ENCODE measurements at regions not wholly inside any gene's neighbourhood (a gene's known extent, or its start where the extent isn't known, plus 50 kb on each side); places are given as distances from the start of the nearest gene placed in this dataset.

- H3K4me1 ChIP-seq (ENCODE audit: control insufficient read depth, insufficient read depth, low read length): no peaks in the 10 kb centered on the region
- H3K27ac ChIP-seq (ENCODE audit: low read length): no peak overlapping the region
- H3K4me3 ChIP-seq (ENCODE audit: low read length in 2 of 2): no peak overlapping the region
- no peaks in the 10 kb centered on the region for H3K9me3 ChIP-seq (ENCODE audit: control insufficient read depth in 2 of 2, low read length in 2 of 2)
- H3K9ac ChIP-seq (ENCODE audit: low read length in 2 of 2): no peak overlapping the region
- no peaks in the 10 kb centered on the region for H3K36me3 ChIP-seq (ENCODE audit: control insufficient read depth in 2 of 2, insufficient read depth in 2 of 2, low read length in 2 of 2)
- no peaks in the 10 kb centered on the region for H3K27me3 ChIP-seq (ENCODE audit: control insufficient read depth in 1 of 2, insufficient read depth in 2 of 2, low read length in 2 of 2)
These were observed 162.1 kb upstream of the MPHOSPH6 start for GRCh38 chr16:82331974-82332750.

GRCh38 chr16:82331397-82331796 lies 161.4 kb upstream of the MPHOSPH6 start:
- H3K27ac ChIP-seq (ENCODE audit: low read length): no peak overlapping the region
- H3K4me1 ChIP-seq (ENCODE audit: control insufficient read depth, insufficient read depth, low read length): no peaks in the 10 kb centered on the region
- H3K9ac ChIP-seq (ENCODE audit: low read length in 2 of 2): no peak overlapping the region
- no peaks in the 10 kb centered on the region for H3K36me3 ChIP-seq (ENCODE audit: control insufficient read depth in 2 of 2, insufficient read depth in 2 of 2, low read length in 2 of 2)
- no peaks in the 10 kb centered on the region for H3K27me3 ChIP-seq (ENCODE audit: control insufficient read depth in 1 of 2, insufficient read depth in 2 of 2, low read length in 2 of 2)
- H3K4me3 ChIP-seq (ENCODE audit: low read length in 2 of 2): no peak overlapping the region
- no peaks in the 10 kb centered on the region for H3K9me3 ChIP-seq (ENCODE audit: control insufficient read depth in 2 of 2, low read length in 2 of 2)

GRCh38 chr16:82329504-82330192 lies 159.6 kb upstream of the MPHOSPH6 start:
- Histone ChIP-seq H3K27ac (ENCODE audit: low read length) (no peak overlapping the region), H3K27me3 (ENCODE audit: control insufficient read depth in 1 of 2, insufficient read depth in 2 of 2, low read length in 2 of 2) (no peaks in the 10 kb centered on the region), H3K4me1 (ENCODE audit: control insufficient read depth, insufficient read depth, low read length) (no peaks in the 10 kb centered on the region), H3K36me3 (ENCODE audit: control insufficient read depth in 2 of 2, insufficient read depth in 2 of 2, low read length in 2 of 2) (no peaks in the 10 kb centered on the region), H3K9ac (ENCODE audit: low read length in 2 of 2) (no peak overlapping the region), H3K4me3 (ENCODE audit: low read length in 2 of 2) (no peak overlapping the region), H3K9me3 (ENCODE audit: control insufficient read depth in 2 of 2, low read length in 2 of 2) (no peaks in the 10 kb centered on the region)

- Histone ChIP-seq H3K27ac (ENCODE audit: low read length) (no peak overlapping the region), H3K4me1 (ENCODE audit: control insufficient read depth, insufficient read depth, low read length) (no peaks in the 10 kb centered on the region), H3K36me3 (ENCODE audit: control insufficient read depth in 2 of 2, insufficient read depth in 2 of 2, low read length in 2 of 2) (no peaks in the 10 kb centered on the region), H3K9ac (ENCODE audit: low read length in 2 of 2) (no peak overlapping the region), H3K4me3 (ENCODE audit: low read length in 2 of 2) (no peak overlapping the region), H3K27me3 (ENCODE audit: control insufficient read depth in 1 of 2, insufficient read depth in 2 of 2, low read length in 2 of 2) (no peaks in the 10 kb centered on the region), H3K9me3 (ENCODE audit: control insufficient read depth in 2 of 2, low read length in 2 of 2) (peaks cover 0 to 4% of the 10 kb centered on the region in 2 donors)
These were observed 159.0 kb upstream of the MPHOSPH6 start for GRCh38 chr16:82328881-82329469.

GRCh38 chr16:82323171-82323570 lies 153.1 kb upstream of the MPHOSPH6 start:
- Histone ChIP-seq H3K4me3 (ENCODE audit: low read length in 2 of 2) (no peak overlapping the region), H3K36me3 (ENCODE audit: control insufficient read depth in 2 of 2, insufficient read depth in 2 of 2, low read length in 2 of 2) (no peaks in the 10 kb centered on the region), H3K27me3 (ENCODE audit: control insufficient read depth in 1 of 2, insufficient read depth in 2 of 2, low read length in 2 of 2) (no peaks in the 10 kb centered on the region), H3K9ac (ENCODE audit: low read length in 2 of 2) (no peak overlapping the region), H3K9me3 (ENCODE audit: control insufficient read depth in 2 of 2, low read length in 2 of 2) (peaks cover 0 to 6% of the 10 kb centered on the region in 2 donors), H3K4me1 (ENCODE audit: control insufficient read depth, insufficient read depth, low read length) (no peaks in the 10 kb centered on the region), H3K27ac (ENCODE audit: low read length) (no peak overlapping the region)

GRCh38 chr16:82322177-82322576 lies 152.2 kb upstream of the MPHOSPH6 start:
- Histone ChIP-seq H3K4me3 (ENCODE audit: low read length in 2 of 2) (no peak overlapping the region), H3K27ac (ENCODE audit: low read length) (no peak overlapping the region), H3K9ac (ENCODE audit: low read length in 2 of 2) (no peak overlapping the region), H3K36me3 (ENCODE audit: control insufficient read depth in 2 of 2, insufficient read depth in 2 of 2, low read length in 2 of 2) (no peaks in the 10 kb centered on the region), H3K4me1 (ENCODE audit: control insufficient read depth, insufficient read depth, low read length) (peaks cover 4% of the 10 kb centered on the region), H3K27me3 (ENCODE audit: control insufficient read depth in 1 of 2, insufficient read depth in 2 of 2, low read length in 2 of 2) (no peaks in the 10 kb centered on the region), H3K9me3 (ENCODE audit: control insufficient read depth in 2 of 2, low read length in 2 of 2) (peaks cover 0 to 6% of the 10 kb centered on the region in 2 donors)

GRCh38 chr16:82319038-82319437 lies 149.0 kb upstream of the MPHOSPH6 start:
- no peak overlapping the region for H3K4me3 ChIP-seq (ENCODE audit: low read length in 2 of 2)
- H3K27ac ChIP-seq (ENCODE audit: low read length): no peak overlapping the region
- H3K27me3 ChIP-seq (ENCODE audit: control insufficient read depth in 1 of 2, insufficient read depth in 2 of 2, low read length in 2 of 2): no peaks in the 10 kb centered on the region
- peaks cover 4% of the 10 kb centered on the region for H3K4me1 ChIP-seq (ENCODE audit: control insufficient read depth, insufficient read depth, low read length)
- no peak overlapping the region for H3K9ac ChIP-seq (ENCODE audit: low read length in 2 of 2)
- no peaks in the 10 kb centered on the region for H3K36me3 ChIP-seq (ENCODE audit: control insufficient read depth in 2 of 2, insufficient read depth in 2 of 2, low read length in 2 of 2)
- H3K9me3 ChIP-seq (ENCODE audit: control insufficient read depth in 2 of 2, low read length in 2 of 2): peaks cover 0 to 2% of the 10 kb centered on the region in 2 donors

GRCh38 chr16:82317411-82318167 lies 147.6 kb upstream of the MPHOSPH6 start:
- H3K9me3 ChIP-seq (ENCODE audit: control insufficient read depth in 2 of 2, low read length in 2 of 2): no peaks in the 10 kb centered on the region
- H3K4me1 ChIP-seq (ENCODE audit: control insufficient read depth, insufficient read depth, low read length): peaks cover 4% of the 10 kb centered on the region
- H3K27ac ChIP-seq (ENCODE audit: low read length): no peak overlapping the region
- no peak overlapping the region for H3K4me3 ChIP-seq (ENCODE audit: low read length in 2 of 2)
- no peak overlapping the region for H3K9ac ChIP-seq (ENCODE audit: low read length in 2 of 2)
- H3K36me3 ChIP-seq (ENCODE audit: control insufficient read depth in 2 of 2, insufficient read depth in 2 of 2, low read length in 2 of 2): no peaks in the 10 kb centered on the region
- no peaks in the 10 kb centered on the region for H3K27me3 ChIP-seq (ENCODE audit: control insufficient read depth in 1 of 2, insufficient read depth in 2 of 2, low read length in 2 of 2)

GRCh38 chr16:82313754-82314153 lies 143.7 kb upstream of the MPHOSPH6 start:
- H3K27ac ChIP-seq (ENCODE audit: low read length): no peak overlapping the region
- no peak overlapping the region for H3K4me3 ChIP-seq (ENCODE audit: low read length in 2 of 2)
- H3K27me3 ChIP-seq (ENCODE audit: control insufficient read depth in 1 of 2, insufficient read depth in 2 of 2, low read length in 2 of 2): no peaks in the 10 kb centered on the region
- no peaks in the 10 kb centered on the region for H3K36me3 ChIP-seq (ENCODE audit: control insufficient read depth in 2 of 2, insufficient read depth in 2 of 2, low read length in 2 of 2)
- no peaks in the 10 kb centered on the region for H3K9me3 ChIP-seq (ENCODE audit: control insufficient read depth in 2 of 2, low read length in 2 of 2)
- no peak overlapping the region for H3K9ac ChIP-seq (ENCODE audit: low read length in 2 of 2)
- H3K4me1 ChIP-seq (ENCODE audit: control insufficient read depth, insufficient read depth, low read length): peaks cover 4% of the 10 kb centered on the region

- no peak overlapping the region for H3K27ac ChIP-seq (ENCODE audit: low read length)
These were observed 141.5 kb upstream of the MPHOSPH6 start for GRCh38 chr16:82311528-82311927.

More at GRCh38 chr16:82311528-82311927, 141.5 kb upstream of the MPHOSPH6 start:
- H3K27me3 ChIP-seq (ENCODE audit: control insufficient read depth in 1 of 2, insufficient read depth in 2 of 2, low read length in 2 of 2): no peaks in the 10 kb centered on the region
- H3K4me1 ChIP-seq (ENCODE audit: control insufficient read depth, insufficient read depth, low read length): no peaks in the 10 kb centered on the region
- no peak overlapping the region for H3K4me3 ChIP-seq (ENCODE audit: low read length in 2 of 2)
- H3K36me3 ChIP-seq (ENCODE audit: control insufficient read depth in 2 of 2, insufficient read depth in 2 of 2, low read length in 2 of 2): no peaks in the 10 kb centered on the region
- H3K9ac ChIP-seq (ENCODE audit: low read length in 2 of 2): no peak overlapping the region
- H3K9me3 ChIP-seq (ENCODE audit: control insufficient read depth in 2 of 2, low read length in 2 of 2): no peaks in the 10 kb centered on the region
